ENCODE measurements at regions not wholly inside any gene's neighbourhood (a gene's known extent, or its start where the extent isn't known, plus 50 kb on each side); places are given as distances from the start of the nearest gene placed in this dataset.

- intact Hi-C loops (cut with micrococcal nuclease) = no loop called here
- CTCF ChIA-PET = no interaction called here
- H3K27me3 Mint-ChIP-seq = no peaks in the 10 kb centered on the region
- H3K36me3 Mint-ChIP-seq (ENCODE audit: low read depth) = no peaks in the 10 kb centered on the region
- no peaks in the 10 kb centered on the region for H3K9me3 Mint-ChIP-seq
- TF ChIP-seq CTCF (IDR thresholded peaks at IDR 0.05) = no peak
- ATAC-seq (ENCODE audit: low read depth) (no peak), DNase-seq (no peak)
- no peaks in the 10 kb centered on the region for H3K4me1 Mint-ChIP-seq
- no peak overlapping the region for H3K4me3 Mint-ChIP-seq
- POLR2A ChIA-PET = no interaction called here
- H3K27ac Mint-ChIP-seq = no peak overlapping the region
Measured at GRCh38 chr2:193267496-193268002, 1072.8 kb upstream of the TMEFF2 start.

GRCh38 chr2:193253014-193253530, 1058.3 kb upstream of the TMEFF2 start:
- peaks cover 7% of the 10 kb centered on the region for H3K4me1 Mint-ChIP-seq
- no peak overlapping the region for H3K27ac Mint-ChIP-seq
- TF ChIP-seq CTCF (IDR thresholded peaks at IDR 0.05) = no peak
- POLR2A ChIA-PET = no interaction called here
- ATAC-seq (ENCODE audit: low read depth) = no peak
- CTCF ChIA-PET = no interaction called here
- H3K4me3 Mint-ChIP-seq = no peak overlapping the region
- intact Hi-C loops (cut with micrococcal nuclease) = no loop called here
- no peaks in the 10 kb centered on the region for H3K27me3 Mint-ChIP-seq
- no peaks in the 10 kb centered on the region for H3K36me3 Mint-ChIP-seq (ENCODE audit: low read depth)
- no peak for DNase-seq
- peaks cover 4% of the 10 kb centered on the region for H3K9me3 Mint-ChIP-seq

DNA sequence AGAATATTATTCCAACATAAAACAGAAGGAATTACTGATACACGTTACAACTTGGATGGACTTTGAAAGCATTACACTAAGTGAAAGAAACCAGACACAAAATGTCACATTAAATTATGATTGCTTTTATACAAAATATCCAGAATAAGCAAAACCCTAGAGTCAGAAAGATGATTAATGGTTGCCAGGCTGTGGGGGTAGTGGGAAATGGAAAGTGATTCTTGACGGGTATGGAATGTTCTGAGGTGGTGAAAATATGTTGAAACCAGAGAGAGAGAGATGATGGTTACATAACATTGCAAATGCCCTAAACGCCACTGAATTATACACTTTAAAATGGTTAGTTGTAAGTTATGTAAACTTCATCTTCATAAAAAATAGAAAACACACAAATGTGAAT, 1057.2 kb upstream of the TMEFF2 start:
- no peaks in the 10 kb centered on the region for H3K27me3 Mint-ChIP-seq
- ATAC-seq (ENCODE audit: low read depth) (no peak), DNase-seq (no peak)
- peaks cover 7% of the 10 kb centered on the region for H3K4me1 Mint-ChIP-seq
- H3K9me3 Mint-ChIP-seq = peaks cover 4% of the 10 kb centered on the region
- H3K36me3 Mint-ChIP-seq (ENCODE audit: low read depth) = no peaks in the 10 kb centered on the region
- H3K4me3 Mint-ChIP-seq = no peak overlapping the region
- TF ChIP-seq CTCF (IDR thresholded peaks at IDR 0.05) = no peak
- ChIA-PET POLR2A (no interaction called here), CTCF (no interaction called here)
- H3K27ac Mint-ChIP-seq = no peak overlapping the region
- intact Hi-C loops (cut with micrococcal nuclease) = no loop called here

GRCh38 chr2:193250389-193250788, 1055.7 kb upstream of the TMEFF2 start:
- CTCF ChIA-PET = no interaction called here
- intact Hi-C loops (cut with micrococcal nuclease) = no loop called here
- H3K27me3 Mint-ChIP-seq = no peaks in the 10 kb centered on the region
- H3K4me1 Mint-ChIP-seq = peaks cover 7% of the 10 kb centered on the region
- no peak overlapping the region for H3K27ac Mint-ChIP-seq
- ATAC-seq (ENCODE audit: low read depth) (no peak), DNase-seq (no peak)
- H3K4me3 Mint-ChIP-seq = no peak overlapping the region
- no peaks in the 10 kb centered on the region for H3K36me3 Mint-ChIP-seq (ENCODE audit: low read depth)
- TF ChIP-seq CTCF (IDR thresholded peaks at IDR 0.05) = no peak
- POLR2A ChIA-PET = no interaction called here
- peaks cover 4% of the 10 kb centered on the region for H3K9me3 Mint-ChIP-seq

DNA sequence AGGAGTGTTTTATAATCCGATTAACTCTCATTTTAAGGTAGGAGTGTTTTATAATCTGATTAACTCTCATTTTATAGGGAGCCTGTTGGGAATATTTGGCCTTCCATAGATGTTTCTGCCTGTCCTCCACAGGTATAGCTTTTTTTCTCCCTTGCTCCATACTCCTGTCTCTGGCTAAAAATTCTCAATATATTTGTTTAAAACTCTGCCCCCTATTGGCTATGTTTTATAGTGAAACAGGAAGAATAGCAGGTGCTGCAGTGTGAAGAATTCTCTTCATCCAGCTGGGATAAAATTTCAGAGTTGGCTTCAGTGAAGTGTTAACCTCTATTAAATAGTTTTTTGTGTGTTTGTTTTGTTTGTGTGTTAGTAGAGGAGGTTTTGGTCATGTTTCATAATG, 1046.0 kb upstream of the TMEFF2 start:
- no peaks in the 10 kb centered on the region for H3K27me3 Mint-ChIP-seq
- H3K4me3 Mint-ChIP-seq = no peak overlapping the region
- no peaks in the 10 kb centered on the region for H3K36me3 Mint-ChIP-seq (ENCODE audit: low read depth)
- no peaks in the 10 kb centered on the region for H3K9me3 Mint-ChIP-seq
- POLR2A ChIA-PET = no interaction called here
- CTCF ChIA-PET = interaction anchor here (1.5 kb wide), 1 partner anchor 1686 kb away, joined by 3 read pairs; no protein-coding TSS in a partner anchor
- intact Hi-C loops (cut with micrococcal nuclease) = no loop called here
- TF ChIP-seq CTCF (IDR thresholded peaks at IDR 0.05) = no peak
- no peaks in the 10 kb centered on the region for H3K4me1 Mint-ChIP-seq
- no peak overlapping the region for H3K27ac Mint-ChIP-seq
- ATAC-seq (ENCODE audit: low read depth) = no peak
- no peak for DNase-seq
